ENCODE measurements at regions not wholly inside any gene's neighbourhood (a gene's known extent, or its start where the extent isn't known, plus 50 kb on each side); places are given as distances from the start of the nearest gene placed in this dataset.

DNA sequence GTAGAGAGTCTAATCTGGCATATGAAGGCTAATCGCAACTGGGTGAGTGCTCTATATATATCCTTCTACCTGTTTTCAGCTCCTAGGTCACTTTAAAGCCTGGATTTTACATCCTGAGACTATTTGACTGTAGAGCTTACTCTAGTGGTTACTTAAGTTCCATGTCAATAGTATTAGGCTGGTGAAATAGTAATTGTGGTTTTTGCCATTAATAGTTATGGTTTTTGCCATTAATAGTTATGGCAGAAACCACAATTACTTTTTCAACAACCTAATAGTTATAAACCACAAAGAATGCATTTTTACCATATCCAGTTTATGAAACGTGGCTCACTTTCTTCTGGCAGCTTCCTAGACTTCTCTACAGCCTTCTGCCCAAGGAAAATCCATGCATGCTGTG is 263.1 kb upstream of the KIAA1217 start:
- TF ChIP-seq POLR2A (IDR thresholded peaks at IDR 0.05): no peak
- TF ChIP-seq, protein P1, sequence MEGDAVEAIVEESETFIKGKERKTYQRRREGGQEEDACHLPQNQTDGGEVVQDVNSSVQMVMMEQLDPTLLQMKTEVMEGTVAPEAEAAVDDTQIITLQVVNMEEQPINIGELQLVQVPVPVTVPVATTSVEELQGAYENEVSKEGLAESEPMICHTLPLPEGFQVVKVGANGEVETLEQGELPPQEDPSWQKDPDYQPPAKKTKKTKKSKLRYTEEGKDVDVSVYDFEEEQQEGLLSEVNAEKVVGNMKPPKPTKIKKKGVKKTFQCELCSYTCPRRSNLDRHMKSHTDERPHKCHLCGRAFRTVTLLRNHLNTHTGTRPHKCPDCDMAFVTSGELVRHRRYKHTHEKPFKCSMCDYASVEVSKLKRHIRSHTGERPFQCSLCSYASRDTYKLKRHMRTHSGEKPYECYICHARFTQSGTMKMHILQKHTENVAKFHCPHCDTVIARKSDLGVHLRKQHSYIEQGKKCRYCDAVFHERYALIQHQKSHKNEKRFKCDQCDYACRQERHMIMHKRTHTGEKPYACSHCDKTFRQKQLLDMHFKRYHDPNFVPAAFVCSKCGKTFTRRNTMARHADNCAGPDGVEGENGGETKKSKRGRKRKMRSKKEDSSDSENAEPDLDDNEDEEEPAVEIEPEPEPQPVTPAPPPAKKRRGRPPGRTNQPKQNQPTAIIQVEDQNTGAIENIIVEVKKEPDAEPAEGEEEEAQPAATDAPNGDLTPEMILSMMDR (IDR thresholded peaks at IDR 0.05): no peak

Measured in body of pancreas (tissue), 4 donors.